Tibial nerve (tissue), 4 donors: ENCODE measurements at regions not wholly inside any gene's neighbourhood (a gene's known extent, or its start where the extent isn't known, plus 50 kb on each side); places are given as distances from the start of the nearest gene placed in this dataset.

Experiments used
- DNase-seq, 2 donors: peaks; one replicate each; pipeline ENCODE4 v3.0.0-alpha.2; 2019; ENCODE audit warnings: low spot score in 2 of 2
- H3K27ac ChIP-seq, 4 donors: fragments of 200-600 bp; sonication (generic) in 3 of 4; one replicate each; pipeline ENCODE4 v1.5.1; 2017 to 2019; ENCODE audit warnings: mild to moderate bottlenecking in 1 of 4
- H3K27me3 ChIP-seq, 2 donors: fragments of 200-600 bp; sonication (generic) in 1 of 2; one replicate each; pipeline versions ENCODE4 v1.5.1 to v1.6.0; 2017 to 2019
- H3K36me3 ChIP-seq, 3 donors: fragments of 200-600 bp; sonication (generic); one replicate each; pipeline ENCODE4 v1.5.1; 2018 to 2019
- H3K4me1 ChIP-seq, 4 donors: fragments of 200-600 bp; sonication (generic) in 3 of 4; one replicate each; pipeline ENCODE4 v1.5.1; 2017 to 2019
- H3K4me3 ChIP-seq, 4 donors: fragments of 200-600 bp; sonication (generic) in 3 of 4; one replicate each; pipeline ENCODE4 v1.5.1; 2017 to 2019; ENCODE audit warnings: mild to moderate bottlenecking in 1 of 4, moderate library complexity in 1 of 4
- H3K9me3 ChIP-seq, 4 donors: fragments of 200-600 bp; sonication (generic) in 3 of 4; one replicate each; pipeline ENCODE4 v1.5.1; 2017 to 2019
- EP300 ChIP-seq, 2 donors: sonication (generic); formaldehyde crosslinking; IDR thresholded peaks; one replicate each; pipeline ENCODE4 v1.6.1; 2017; ENCODE audit warnings: antibody characterized with exemption in 2 of 2, mild to moderate bottlenecking in 1 of 2
- POLR2A ChIP-seq, 2 donors: fragments of 450-650 bp; IDR thresholded peaks; one replicate each; pipeline ENCODE4 v1.6.1; 2017; ENCODE audit warnings: antibody characterized with exemption in 2 of 2, mild to moderate bottlenecking in 2 of 2, moderate library complexity in 2 of 2
- WGBS, 2 donors: methylation state at CpG; one replicate each; pipeline ENCODE4 v1.1.5; 2018; 5-methylcytosine and 5-hydroxymethylcytosine counted together
- TF ChIP-seq, protein P1 (sequence below), 5 experiments: fragments of 200-600 bp in 3 of 5; fragments of 450-650 bp in 2 of 5; sonication (generic) in 3 of 5; IDR thresholded peaks; one replicate each; pipeline ENCODE4 v1.5.1; 2016 to 2019; ENCODE audit warnings: antibody characterized with exemption in 5 of 5, mild to moderate bottlenecking in 3 of 5, moderate library complexity in 2 of 5

DNA sequence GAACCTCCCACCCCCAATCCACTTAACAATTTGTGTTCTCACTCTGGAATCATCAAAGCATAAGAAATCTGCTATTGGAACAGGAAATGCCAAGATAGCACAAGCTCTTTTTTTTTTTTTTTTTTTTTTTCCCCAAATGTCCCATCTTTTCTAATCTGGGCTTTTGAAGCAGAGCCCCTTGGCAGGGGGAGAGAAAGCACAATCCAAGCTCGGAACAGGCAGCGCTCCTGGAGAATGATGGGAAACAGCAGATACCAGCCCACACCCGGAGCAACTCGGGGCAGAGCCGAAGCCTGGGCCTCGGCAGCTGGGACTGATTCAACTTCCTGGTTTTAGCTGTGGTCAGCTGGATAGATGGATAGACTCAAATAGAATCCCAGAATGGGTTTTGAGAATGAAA is 235.1 kb downstream of the QDPR start:
- Histone ChIP-seq H3K4me1 (peaks cover 0 to 13% (median 0%) of the 10 kb centered on the region in 4 donors), H3K9me3 (no peaks in the 10 kb centered on the region), H3K27me3 (no peaks in the 10 kb centered on the region), H3K36me3 (no peaks in the 10 kb centered on the region), H3K4me3 (no peak overlapping the region), H3K27ac (no peak overlapping the region)
- DNase-seq = no peak
- TF ChIP-seq EP300 (IDR thresholded peaks at IDR 0.05) = no peak
- no peak for TF ChIP-seq POLR2A (IDR thresholded peaks at IDR 0.05)
- TF ChIP-seq, protein P1, sequence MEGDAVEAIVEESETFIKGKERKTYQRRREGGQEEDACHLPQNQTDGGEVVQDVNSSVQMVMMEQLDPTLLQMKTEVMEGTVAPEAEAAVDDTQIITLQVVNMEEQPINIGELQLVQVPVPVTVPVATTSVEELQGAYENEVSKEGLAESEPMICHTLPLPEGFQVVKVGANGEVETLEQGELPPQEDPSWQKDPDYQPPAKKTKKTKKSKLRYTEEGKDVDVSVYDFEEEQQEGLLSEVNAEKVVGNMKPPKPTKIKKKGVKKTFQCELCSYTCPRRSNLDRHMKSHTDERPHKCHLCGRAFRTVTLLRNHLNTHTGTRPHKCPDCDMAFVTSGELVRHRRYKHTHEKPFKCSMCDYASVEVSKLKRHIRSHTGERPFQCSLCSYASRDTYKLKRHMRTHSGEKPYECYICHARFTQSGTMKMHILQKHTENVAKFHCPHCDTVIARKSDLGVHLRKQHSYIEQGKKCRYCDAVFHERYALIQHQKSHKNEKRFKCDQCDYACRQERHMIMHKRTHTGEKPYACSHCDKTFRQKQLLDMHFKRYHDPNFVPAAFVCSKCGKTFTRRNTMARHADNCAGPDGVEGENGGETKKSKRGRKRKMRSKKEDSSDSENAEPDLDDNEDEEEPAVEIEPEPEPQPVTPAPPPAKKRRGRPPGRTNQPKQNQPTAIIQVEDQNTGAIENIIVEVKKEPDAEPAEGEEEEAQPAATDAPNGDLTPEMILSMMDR (IDR thresholded peaks at IDR 0.05) = no peak
- WGBS, 2 donors = 37 to 43% methylated on average over 6 of the region's 6 CpGs

DNA sequence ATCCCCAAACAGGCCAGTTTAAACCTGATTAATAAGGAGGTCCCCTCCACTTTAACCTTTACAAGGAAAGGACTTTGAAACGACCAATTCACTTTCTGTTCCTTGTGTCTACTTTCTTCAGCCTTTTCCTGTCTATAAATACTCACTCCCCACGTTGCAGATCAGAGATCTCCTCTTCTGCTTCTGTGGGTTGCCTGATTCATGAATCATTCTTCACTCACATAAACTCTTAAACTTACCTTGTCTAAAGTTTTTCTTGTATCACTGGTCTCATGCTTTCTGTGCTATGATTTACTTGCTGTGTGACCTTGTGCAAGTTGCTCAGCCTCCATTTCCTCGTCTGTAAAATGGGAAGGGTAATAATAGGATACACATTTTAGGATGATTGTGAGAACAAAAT is 236.1 kb downstream of the QDPR start:
- TF ChIP-seq POLR2A (IDR thresholded peaks at IDR 0.05) = no peak
- no peak for TF ChIP-seq EP300 (IDR thresholded peaks at IDR 0.05)
- TF ChIP-seq, protein P1 (IDR thresholded peaks at IDR 0.05) = no peak
- Histone ChIP-seq H3K9me3 (no peaks in the 10 kb centered on the region), H3K27ac (no peak overlapping the region), H3K4me3 (no peak overlapping the region), H3K4me1 (peaks cover 0 to 13% (median 0%) of the 10 kb centered on the region in 4 donors), H3K27me3 (no peaks in the 10 kb centered on the region), H3K36me3 (no peaks in the 10 kb centered on the region)
- 62 to 70% methylated on average over 3 of the region's 3 CpGs for WGBS, 2 donors
- DNase-seq = no peak

DNA sequence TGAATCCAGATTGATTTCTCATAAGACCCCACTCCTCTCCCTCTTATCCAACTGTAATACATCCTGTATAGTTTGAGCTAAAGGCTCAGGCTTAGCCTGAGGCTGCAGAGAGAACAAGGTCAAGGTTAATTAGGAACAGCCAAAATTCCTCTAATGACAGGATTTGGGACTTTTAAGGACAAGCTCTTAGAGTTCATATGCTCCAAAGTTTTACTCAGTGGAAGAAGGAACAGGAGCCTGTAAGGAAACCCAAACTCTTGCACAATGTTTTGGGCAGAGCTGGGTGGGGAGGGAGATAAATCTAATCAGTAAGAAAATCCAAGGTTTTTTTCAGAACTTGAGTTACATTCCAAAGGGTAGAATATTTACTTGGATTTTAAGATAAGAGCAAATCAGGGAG is 238.8 kb downstream of the QDPR start:
- Histone ChIP-seq H3K36me3 (no peaks in the 10 kb centered on the region), H3K27ac (no peak overlapping the region), H3K9me3 (no peaks in the 10 kb centered on the region), H3K4me3 (no peak overlapping the region), H3K27me3 (no peaks in the 10 kb centered on the region), H3K4me1 (peaks cover 0 to 13% (median 0%) of the 10 kb centered on the region in 4 donors)
- DNase-seq = no peak
- TF ChIP-seq POLR2A (IDR thresholded peaks at IDR 0.05) = no peak
- TF ChIP-seq, protein P1 (IDR thresholded peaks at IDR 0.05) = no peak
- TF ChIP-seq EP300 (IDR thresholded peaks at IDR 0.05) = no peak

DNA sequence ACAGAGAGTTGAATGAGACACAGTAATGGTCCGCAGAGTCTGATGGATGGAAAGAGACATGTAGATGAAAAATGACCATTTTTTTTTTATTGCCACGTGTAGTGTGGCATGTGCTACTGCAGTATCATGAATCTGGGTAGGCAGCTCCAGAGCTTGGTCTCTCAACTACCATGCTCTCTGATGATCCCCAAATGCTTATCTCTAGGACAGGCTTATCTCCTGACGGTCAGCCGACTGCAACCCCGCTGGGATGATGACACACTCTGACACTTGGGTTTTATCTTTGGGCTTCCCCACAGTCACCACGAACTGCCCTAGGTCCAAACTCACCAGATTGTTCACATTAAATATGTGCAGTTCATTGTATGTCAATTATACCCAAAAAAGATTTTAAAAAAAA is 239.7 kb downstream of the QDPR start:
- H3K4me3 ChIP-seq = no peak overlapping the region
- H3K27ac ChIP-seq = no peak overlapping the region
- no peak for TF ChIP-seq EP300 (IDR thresholded peaks at IDR 0.05)
- no peak for TF ChIP-seq POLR2A (IDR thresholded peaks at IDR 0.05)
- TF ChIP-seq, protein P1 (IDR thresholded peaks at IDR 0.05) = no peak
- no peaks in the 10 kb centered on the region for H3K36me3 ChIP-seq
- H3K4me1 ChIP-seq = peaks cover 0 to 13% (median 0%) of the 10 kb centered on the region in 4 donors
- H3K9me3 ChIP-seq = no peaks in the 10 kb centered on the region
- H3K27me3 ChIP-seq = no peaks in the 10 kb centered on the region
- DNase-seq = no peak
- WGBS, 2 donors = 83 to 88% methylated on average over 6 of the region's 6 CpGs

DNA sequence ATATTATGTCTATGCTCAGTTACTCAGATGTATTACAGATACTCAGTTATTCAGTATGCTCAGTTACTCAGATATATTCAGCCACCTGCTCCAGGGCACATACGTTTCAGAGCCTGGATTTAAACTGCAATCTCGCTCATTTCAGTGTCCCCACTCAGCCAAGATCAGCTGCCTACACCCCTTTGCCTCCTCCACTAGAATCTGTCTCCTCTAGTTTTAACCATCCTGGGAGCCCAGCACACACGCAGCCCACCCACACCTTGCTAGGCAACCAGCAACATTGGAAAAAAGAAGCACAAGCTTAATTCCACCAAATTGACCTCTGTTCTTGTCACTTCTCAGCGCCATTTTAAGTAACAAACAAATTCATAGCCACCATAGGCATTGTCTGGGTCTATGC is 246.2 kb downstream of the QDPR start:
- no peaks in the 10 kb centered on the region for H3K4me1 ChIP-seq

More for the DNA sequence above, 246.2 kb downstream of the QDPR start:
- no peaks in the 10 kb centered on the region for H3K27me3 ChIP-seq
- no peaks in the 10 kb centered on the region for H3K9me3 ChIP-seq
- H3K27ac ChIP-seq = no peak overlapping the region
- H3K4me3 ChIP-seq = no peak overlapping the region
- TF ChIP-seq EP300 (IDR thresholded peaks at IDR 0.05) (no peak), POLR2A (IDR thresholded peaks at IDR 0.05) (no peak)
- TF ChIP-seq, protein P1 (IDR thresholded peaks at IDR 0.05) = no peak
- 87 to 91% methylated on average over 4 of the region's 4 CpGs for WGBS, 2 donors
- DNase-seq = no peak
- H3K36me3 ChIP-seq = no peaks in the 10 kb centered on the region
